ENCODE measurements at regions not wholly inside any gene's neighbourhood (a gene's known extent, or its start where the extent isn't known, plus 50 kb on each side); places are given as distances from the start of the nearest gene placed in this dataset.
"Not testable (repeated sequence)": the region's sequence is repeated elsewhere in the genome, so short reads cannot be mapped to it uniquely, and the experiment has no call there.

DNA sequence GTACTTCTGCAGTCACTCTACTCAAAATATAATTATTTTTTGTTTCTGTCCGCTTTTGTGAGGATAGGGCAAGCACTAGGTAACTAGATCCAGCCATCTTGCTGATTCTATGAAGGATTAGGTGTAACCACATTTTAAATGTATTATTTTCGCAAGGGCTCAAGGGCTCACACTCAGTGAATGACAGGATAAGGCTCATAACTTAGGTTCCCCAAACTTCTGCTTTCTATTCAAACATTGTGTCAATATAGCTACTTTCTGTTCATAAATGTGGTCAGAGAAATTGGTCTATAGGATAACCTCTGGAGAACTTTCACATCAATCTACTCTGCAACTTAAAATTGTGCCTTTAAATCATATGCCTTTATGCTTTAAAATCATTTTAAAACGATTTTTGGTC lies 1141.2 kb downstream of the SORCS1 start:
- H3K4me3 Mint-ChIP-seq, result no peak overlapping the region
- no peak overlapping the region for H3K27ac Mint-ChIP-seq
- TF ChIP-seq, protein P1, sequence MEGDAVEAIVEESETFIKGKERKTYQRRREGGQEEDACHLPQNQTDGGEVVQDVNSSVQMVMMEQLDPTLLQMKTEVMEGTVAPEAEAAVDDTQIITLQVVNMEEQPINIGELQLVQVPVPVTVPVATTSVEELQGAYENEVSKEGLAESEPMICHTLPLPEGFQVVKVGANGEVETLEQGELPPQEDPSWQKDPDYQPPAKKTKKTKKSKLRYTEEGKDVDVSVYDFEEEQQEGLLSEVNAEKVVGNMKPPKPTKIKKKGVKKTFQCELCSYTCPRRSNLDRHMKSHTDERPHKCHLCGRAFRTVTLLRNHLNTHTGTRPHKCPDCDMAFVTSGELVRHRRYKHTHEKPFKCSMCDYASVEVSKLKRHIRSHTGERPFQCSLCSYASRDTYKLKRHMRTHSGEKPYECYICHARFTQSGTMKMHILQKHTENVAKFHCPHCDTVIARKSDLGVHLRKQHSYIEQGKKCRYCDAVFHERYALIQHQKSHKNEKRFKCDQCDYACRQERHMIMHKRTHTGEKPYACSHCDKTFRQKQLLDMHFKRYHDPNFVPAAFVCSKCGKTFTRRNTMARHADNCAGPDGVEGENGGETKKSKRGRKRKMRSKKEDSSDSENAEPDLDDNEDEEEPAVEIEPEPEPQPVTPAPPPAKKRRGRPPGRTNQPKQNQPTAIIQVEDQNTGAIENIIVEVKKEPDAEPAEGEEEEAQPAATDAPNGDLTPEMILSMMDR (IDR thresholded peaks at IDR 0.05; ENCODE audit: unreplicated experiment in 3 of 3), result no peak
- no peaks in the 10 kb centered on the region for H3K4me1 Mint-ChIP-seq
- H3K9me3 Mint-ChIP-seq, result no peaks in the 10 kb centered on the region
- no peaks in the 10 kb centered on the region for H3K27me3 Mint-ChIP-seq (ENCODE audit: low read depth)
- H3K36me3 Mint-ChIP-seq (ENCODE audit: low read depth), result no peaks in the 10 kb centered on the region

DNA sequence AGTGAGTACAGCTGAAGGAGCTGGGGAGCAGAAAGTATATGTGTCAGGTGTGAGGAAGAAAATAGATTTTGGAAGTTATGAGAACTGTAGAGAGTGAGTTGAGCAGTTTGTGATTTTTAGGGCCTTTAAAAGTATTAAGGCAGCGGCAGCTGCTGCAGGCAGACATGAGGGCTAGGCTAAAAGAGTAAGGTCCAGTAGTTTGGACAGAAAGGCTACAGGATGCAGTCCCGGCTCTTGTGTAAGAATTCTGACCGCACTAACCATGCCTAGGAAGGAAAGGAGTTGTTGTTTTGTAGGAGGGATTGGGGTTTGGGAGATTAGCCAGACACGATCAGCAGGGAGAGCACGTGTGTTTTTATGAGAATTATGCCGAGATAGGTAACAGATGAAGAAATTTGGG lies 1144.9 kb downstream of the SORCS1 start:
- H3K36me3 Mint-ChIP-seq (ENCODE audit: low read depth); H3K4me1 Mint-ChIP-seq; H3K27ac Mint-ChIP-seq; H3K27me3 Mint-ChIP-seq (ENCODE audit: low read depth); H3K9me3 Mint-ChIP-seq; H3K4me3 Mint-ChIP-seq: not testable (repeated sequence)

- not testable (repeated sequence) for H3K27me3 Mint-ChIP-seq (ENCODE audit: low read depth); H3K27ac Mint-ChIP-seq; H3K9me3 Mint-ChIP-seq; H3K4me1 Mint-ChIP-seq; H3K4me3 Mint-ChIP-seq; H3K36me3 Mint-ChIP-seq (ENCODE audit: low read depth)
Observed at GRCh38 chr10:106015369-106016199, 1148.9 kb downstream of the SORCS1 start.

DNA sequence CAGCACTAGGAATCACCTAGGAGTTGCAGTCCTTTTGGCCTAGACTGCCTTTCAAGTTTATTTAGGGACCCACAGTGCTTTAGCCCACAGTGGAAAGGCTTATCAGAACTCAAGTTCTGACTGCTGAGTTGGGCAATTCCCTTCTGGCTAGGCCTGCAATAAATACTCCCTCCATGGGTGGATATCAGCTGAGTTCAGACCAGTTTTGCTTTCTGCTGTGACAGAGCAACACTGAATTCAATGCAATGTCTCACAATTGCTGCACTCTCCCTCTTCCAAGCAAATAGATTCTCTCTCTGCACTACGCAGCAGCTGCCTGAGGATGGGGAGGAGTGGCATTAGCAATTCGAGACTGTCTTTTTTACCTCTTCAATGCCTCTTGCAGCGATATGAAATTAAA lies 1153.3 kb downstream of the SORCS1 start:
- H3K4me3 Mint-ChIP-seq, result no peak overlapping the region
- H3K27me3 Mint-ChIP-seq (ENCODE audit: low read depth), result no peaks in the 10 kb centered on the region
- no peaks in the 10 kb centered on the region for H3K36me3 Mint-ChIP-seq (ENCODE audit: low read depth)
- TF ChIP-seq, protein P1 (IDR thresholded peaks at IDR 0.05; ENCODE audit: unreplicated experiment in 3 of 3), result no peak
- peaks cover 9% of the 10 kb centered on the region for H3K9me3 Mint-ChIP-seq
- H3K27ac Mint-ChIP-seq, result no peak overlapping the region
- H3K4me1 Mint-ChIP-seq, result peaks cover 6% of the 10 kb centered on the region

DNA sequence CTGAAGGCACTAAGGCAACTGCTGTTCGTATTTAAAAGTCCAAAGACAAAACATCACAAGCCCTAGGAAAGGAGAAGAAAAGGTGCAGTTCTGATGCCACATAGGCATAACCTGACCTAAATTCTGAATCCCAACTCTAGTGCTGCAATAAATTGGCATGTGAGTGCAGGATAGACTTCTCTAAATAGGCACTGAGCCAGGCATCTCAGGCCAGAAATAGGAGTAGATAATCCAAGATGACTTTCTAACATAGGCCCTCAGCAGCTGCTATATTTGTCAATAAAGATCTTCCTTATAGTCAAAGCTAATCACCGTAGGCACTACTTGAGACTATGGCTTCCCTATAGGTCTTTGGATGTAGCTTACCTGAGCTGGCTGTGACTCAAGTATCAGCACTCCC lies 1163.8 kb downstream of the SORCS1 start:
- Mint-ChIP-seq H3K36me3 (ENCODE audit: low read depth) (no peaks in the 10 kb centered on the region), H3K9me3 (no peaks in the 10 kb centered on the region), H3K27ac (no peak overlapping the region), H3K4me1 (peaks cover 22% of the 10 kb centered on the region), H3K4me3 (no peak overlapping the region), H3K27me3 (ENCODE audit: low read depth) (no peaks in the 10 kb centered on the region)
- TF ChIP-seq, protein P1 (IDR thresholded peaks at IDR 0.05; ENCODE audit: unreplicated experiment in 3 of 3), result no peak

DNA sequence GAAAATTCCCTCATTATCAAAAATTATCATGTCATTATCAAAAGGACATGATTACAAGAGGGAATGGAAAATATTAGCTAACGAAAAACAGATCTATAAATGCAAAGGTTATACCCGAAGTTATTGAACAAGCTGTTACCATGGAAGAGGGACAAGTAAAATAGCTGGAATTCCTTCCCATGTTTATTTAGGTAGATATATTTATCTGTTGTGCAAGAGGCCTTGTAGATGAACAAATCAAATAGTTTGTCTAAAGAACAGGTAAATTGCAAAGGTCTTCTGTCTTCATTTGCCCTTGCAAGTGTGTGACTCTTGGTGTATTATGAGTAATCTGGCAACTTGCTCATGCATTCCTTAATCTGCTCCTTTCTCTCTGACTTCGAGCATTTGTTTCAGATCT lies 1170.9 kb downstream of the SORCS1 start:
- Mint-ChIP-seq H3K36me3 (ENCODE audit: low read depth) (no peaks in the 10 kb centered on the region), H3K4me3 (no peak overlapping the region), H3K27ac (no peak overlapping the region), H3K9me3 (peaks cover 2% of the 10 kb centered on the region), H3K27me3 (ENCODE audit: low read depth) (no peaks in the 10 kb centered on the region), H3K4me1 (peaks cover 22% of the 10 kb centered on the region)
- TF ChIP-seq, protein P1 (IDR thresholded peaks at IDR 0.05; ENCODE audit: unreplicated experiment in 3 of 3), result no peak

GRCh38 chr10:105992928-105993327 lies 1171.6 kb downstream of the SORCS1 start:
- no peak overlapping the region for H3K27ac Mint-ChIP-seq
- peaks cover 24% of the 10 kb centered on the region for H3K4me1 Mint-ChIP-seq
- H3K4me3 Mint-ChIP-seq, result no peak overlapping the region
- peaks cover 2% of the 10 kb centered on the region for H3K9me3 Mint-ChIP-seq
- H3K36me3 Mint-ChIP-seq (ENCODE audit: low read depth), result no peaks in the 10 kb centered on the region
- no peaks in the 10 kb centered on the region for H3K27me3 Mint-ChIP-seq (ENCODE audit: low read depth)
- TF ChIP-seq, protein P1 (IDR thresholded peaks at IDR 0.05; ENCODE audit: unreplicated experiment in 3 of 3), result no peak
